IMR-90 (cell line): ENCODE measurements at regions not wholly inside any gene's neighbourhood (a gene's known extent, or its start where the extent isn't known, plus 50 kb on each side); places are given as distances from the start of the nearest gene placed in this dataset.

Experiments
- ATAC-seq: fragments of 200-7000 bp; cut with Tn5 transposase; 2 replicates; pipeline ENCODE4 v1.9.1; 2020; ENCODE audit warnings: low read depth, mild to moderate bottlenecking, moderate library complexity
- BruUV-seq: library from RNA; stranded (reverse); fragments of 400-500 nt; replicated peaks from 2 replicates; lab custom pipeline; 2021; lab: Mats Ljungman, UMichigan
- CTCF ChIA-PET: fragments of 300-600 bp; formaldehyde crosslinking; extraction: SDS; loops from one replicate; lab custom pipeline; 2021; ENCODE audit warnings: antibody characterized with exemption; lab: Yijun Ruan, JAX
- POLR2A ChIA-PET: fragments of 300-600 bp; sonication (Branson Sonifier 250); formaldehyde crosslinking; loops from one replicate; lab custom pipeline; 2022; ENCODE audit warnings: antibody characterized with exemption; ENCODE audit not compliant: unreplicated experiment; lab: Charles Lee
- DNase-seq: peaks from one replicate; pipeline ENCODE4 v3.0.0; 2013
- H2AFZ ChIP-seq: replicated peaks from 2 replicates; pipeline ENCODE3; 2013; ENCODE audit warnings: low read length, mild to moderate bottlenecking; ENCODE audit not compliant: poor library complexity
- H2AK5ac ChIP-seq: 2 replicates; pipeline ENCODE4 v1.6.1; 2013; ENCODE audit warnings: low read depth, low read length, inconsistent platforms
- H2AK9ac ChIP-seq: replicated peaks from 2 replicates; pipeline ENCODE3; 2013; ENCODE audit warnings: mild to moderate bottlenecking, low read depth, low read length, moderate library complexity; ENCODE audit not compliant: poor library complexity
- H2BK120ac ChIP-seq: 2 replicates; pipeline ENCODE4 v1.6.1; 2013; ENCODE audit warnings: low read depth, low read length, inconsistent platforms
- H2BK15ac ChIP-seq: 3 replicates; pipeline ENCODE4 v1.6.1; 2013; ENCODE audit warnings: low read depth, low read length, inconsistent platforms
- H2BK20ac ChIP-seq: 2 replicates; pipeline ENCODE4 v1.6.1; 2013; ENCODE audit warnings: low read depth, mild to moderate bottlenecking, inconsistent platforms, low read length, moderate library complexity
- H2BK5ac ChIP-seq: 2 replicates; pipeline ENCODE4 v1.6.1; 2013; ENCODE audit warnings: mild to moderate bottlenecking, low read depth, low read length, inconsistent platforms; ENCODE audit not compliant: poor library complexity, severe bottlenecking
- H3K14ac ChIP-seq: replicated peaks from 2 replicates; pipeline ENCODE4 v1.6.1; 2013; ENCODE audit warnings: low read depth, low read length, inconsistent platforms
- H3K18ac ChIP-seq: 2 replicates; pipeline ENCODE4 v1.6.1; 2013; ENCODE audit warnings: low read depth, low read length, control low read depth
- H3K23ac ChIP-seq: 2 replicates; pipeline ENCODE4 v1.6.1; 2013; ENCODE audit warnings: low read depth, low read length, inconsistent platforms
- H3K27ac ChIP-seq: 2 replicates; pipeline ENCODE4 v1.5.1; 2013; ENCODE audit warnings: mild to moderate bottlenecking, control low read depth, low read length; ENCODE audit not compliant: insufficient read depth
- H3K27me3 ChIP-seq: 2 replicates; pipeline ENCODE4 v1.6.1; 2013; ENCODE audit warnings: low read length; ENCODE audit not compliant: control insufficient read depth, insufficient read depth
- H3K36me3 ChIP-seq: 2 replicates; pipeline ENCODE4 v1.6.1; 2013; ENCODE audit warnings: low read length, mixed read lengths; ENCODE audit not compliant: control insufficient read depth, insufficient read depth
- H3K4ac ChIP-seq: 2 replicates; pipeline ENCODE4 v1.6.1; 2013; ENCODE audit warnings: low read depth, low read length, inconsistent platforms
- H3K4me1 ChIP-seq: 2 replicates; pipeline ENCODE4 v1.6.1; 2013; ENCODE audit warnings: low read length, mixed read lengths; ENCODE audit not compliant: control insufficient read depth, insufficient read depth
- H3K4me2 ChIP-seq: 2 replicates; pipeline ENCODE4 v1.6.1; 2013; ENCODE audit warnings: low read depth, mild to moderate bottlenecking, control low read depth, low read length, moderate library complexity
- H3K4me3 ChIP-seq: 2 replicates; pipeline ENCODE4 v1.5.1; 2013; ENCODE audit warnings: low read depth, mild to moderate bottlenecking, control low read depth, low read length, moderate library complexity; ENCODE audit not compliant: insufficient read depth
- H3K56ac ChIP-seq: 2 replicates; pipeline ENCODE4 v1.6.1; 2013; ENCODE audit warnings: low read length, inconsistent platforms; ENCODE audit not compliant: insufficient read depth; ENCODE audit errors: extremely low read depth
- H3K79me1 ChIP-seq, 2 experiments: 2 replicates each; pipeline ENCODE4 v1.6.1; 2013; ENCODE audit warnings: low read length in 2 of 2, inconsistent platforms in 1 of 2, low read depth in 1 of 2
- H3K9ac ChIP-seq: 2 replicates; pipeline ENCODE4 v1.6.1; 2013; ENCODE audit warnings: low read depth, low read length, control low read depth
- H3K9me1 ChIP-seq: 2 replicates; pipeline ENCODE4 v1.6.1; 2013; ENCODE audit warnings: low read length, inconsistent platforms; ENCODE audit not compliant: insufficient read depth
- H3K9me3 ChIP-seq: 2 replicates; pipeline ENCODE4 v1.6.1; 2013; ENCODE audit warnings: low read length; ENCODE audit not compliant: control insufficient read depth, insufficient read depth
- H4K20me1 ChIP-seq: 2 replicates; pipeline ENCODE4 v1.6.1; 2013; ENCODE audit warnings: low read length, inconsistent platforms; ENCODE audit not compliant: insufficient read depth
- H4K5ac ChIP-seq: 2 replicates; pipeline ENCODE4 v1.6.1; 2013; ENCODE audit warnings: mild to moderate bottlenecking, low read depth, low read length, control low read depth
- H4K8ac ChIP-seq, 2 experiments: 2 replicates each; pipeline ENCODE4 v1.6.1; 2013; ENCODE audit warnings: low read depth in 2 of 2, low read length in 2 of 2, control low read depth in 1 of 2, inconsistent platforms in 1 of 2
- H4K91ac ChIP-seq: 2 replicates; pipeline ENCODE4 v1.6.1; 2013; ENCODE audit warnings: low read depth, low read length, inconsistent platforms; ENCODE audit not compliant: insufficient read depth
- BHLHE40 ChIP-seq: fragments of 150-350 bp; IDR thresholded peaks from 2 replicates; pipeline ENCODE4 v1.6.1; 2016; ENCODE audit warnings: mild to moderate bottlenecking, low read depth, low read length
- CEBPB ChIP-seq: IDR thresholded peaks from 2 replicates; pipeline ENCODE4 v1.6.1; 2012; ENCODE audit warnings: low read depth, low read length, improper control_type of control experiment
- CHD1 ChIP-seq: IDR thresholded peaks from 2 replicates; pipeline ENCODE4 v1.6.1; 2012; ENCODE audit warnings: low read depth, low read length, improper control_type of control experiment
- FOS ChIP-seq: fragments of 150-350 bp; IDR thresholded peaks from 2 replicates; pipeline ENCODE4 v1.6.1; 2016; ENCODE audit warnings: low read depth, low read length
- MAFK ChIP-seq: IDR thresholded peaks from 2 replicates; pipeline ENCODE4 v1.6.1; 2012; ENCODE audit warnings: low read depth, low read length, improper control_type of control experiment
- MAZ ChIP-seq: IDR thresholded peaks from 2 replicates; pipeline ENCODE4 v1.6.1; 2012; ENCODE audit warnings: low read depth, mild to moderate bottlenecking, low read length, improper control_type of control experiment, moderate library complexity, borderline replicate concordance
- MXI1 ChIP-seq: IDR thresholded peaks from 2 replicates; pipeline ENCODE4 v1.6.1; 2012; ENCODE audit warnings: low read depth, mild to moderate bottlenecking, low read length, moderate library complexity, borderline replicate concordance
- POLR2A ChIP-seq: IDR thresholded peaks from 2 replicates; pipeline ENCODE4 v1.6.1; 2012; ENCODE audit warnings: mild to moderate bottlenecking, low read depth, low read length
- RAD21 ChIP-seq: IDR thresholded peaks from 2 replicates; pipeline ENCODE4 v1.6.1; 2012; ENCODE audit warnings: low read length, improper control_type of control experiment
- RCOR1 ChIP-seq: IDR thresholded peaks from 2 replicates; pipeline ENCODE4 v1.6.1; 2012; ENCODE audit warnings: mild to moderate bottlenecking, low read length, improper control_type of control experiment; ENCODE audit not compliant: insufficient replicate concordance
- SMC3 ChIP-seq: fragments of 150-350 bp; IDR thresholded peaks from 2 replicates; pipeline ENCODE4 v1.6.1; 2016; ENCODE audit warnings: low read depth, mild to moderate bottlenecking, antibody characterized with exemption, low read length, moderate library complexity
- WGBS, 2 experiments: methylation state at CpG; one replicate each; pipeline versions ENCODE4 v1.1.5 to v1.1.7; 2013; ENCODE audit warnings: missing lambda C conversion rate in 2 of 2; ENCODE audit not compliant: insufficient read length in 1 of 2; ENCODE audit errors: extremely low coverage in 2 of 2; 5-methylcytosine and 5-hydroxymethylcytosine counted together
- dilution Hi-C: fragments of 300-500 bp; cut with HindIII; formaldehyde crosslinking; loops from one replicate; pipeline ENCODE4 v1.14.3; 2018; ENCODE audit warnings: low sequenced_read_pairs; ENCODE audit not compliant: unreplicated experiment
- in situ Hi-C: fragments of 300-500 bp; cut with MboI; formaldehyde crosslinking; loops from 3 replicates; pipeline ENCODE4 v1.14.3; 2019; ENCODE audit warnings: low sequenced_read_pairs, inconsistent platforms, mixed read lengths
- intact Hi-C: fragments of 100-400 bp; cut with micrococcal nuclease; formaldehyde crosslinking; loops from 2 replicates; pipeline ENCODE4 v1.10.0; 2022
- TF ChIP-seq, protein P1 (sequence below): fragments of 150-350 bp; IDR thresholded peaks from 2 replicates; pipeline ENCODE4 v1.6.1; 2017; ENCODE audit warnings: mild to moderate bottlenecking, antibody characterized with exemption, low read length, low read depth

DNA sequence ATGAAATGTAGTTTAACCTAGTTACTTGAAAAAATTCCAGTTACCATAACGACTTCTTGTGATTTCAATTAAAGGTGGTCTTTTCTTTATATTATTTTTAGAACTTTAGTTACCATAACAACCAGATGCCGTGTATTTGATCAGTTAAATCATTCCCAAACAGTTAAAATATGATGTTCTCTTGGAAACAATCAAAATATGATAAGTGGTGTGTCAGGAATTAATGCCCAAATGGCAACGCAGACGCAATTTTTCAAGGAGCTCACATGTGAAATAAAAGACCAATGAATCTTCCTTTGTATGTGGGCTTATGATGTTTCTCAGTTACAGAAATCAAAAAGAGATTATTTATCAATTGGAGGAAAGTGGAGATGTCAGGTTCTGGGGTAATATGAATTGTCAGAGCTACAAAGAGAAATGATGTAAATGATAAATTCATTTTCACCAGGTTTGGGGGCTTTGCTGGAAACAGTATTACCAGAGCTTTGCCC is 189.1 kb upstream of the PARD3B start:
- intact Hi-C loops (no loop called here), dilution Hi-C loops (no loop called here), in situ Hi-C loops (no loop called here)
- no peak overlapping the region for H2BK120ac ChIP-seq
- H3K14ac ChIP-seq = no peak overlapping the region
- no peak overlapping the region for H3K4me3 ChIP-seq
- no peak overlapping the region for H2BK5ac ChIP-seq
- no peak overlapping the region for H4K8ac ChIP-seq
- no peak overlapping the region for H3K23ac ChIP-seq
- H3K9me1 ChIP-seq = no peaks in the 10 kb centered on the region
- no peaks in the 10 kb centered on the region for H3K9me3 ChIP-seq
- H3K4me1 ChIP-seq = no peaks in the 10 kb centered on the region
- H2AFZ ChIP-seq = no peak overlapping the region
- H4K20me1 ChIP-seq = no peaks in the 10 kb centered on the region
- H3K27me3 ChIP-seq = no peaks in the 10 kb centered on the region
- H3K56ac ChIP-seq = no peak overlapping the region
- no peak overlapping the region for H3K18ac ChIP-seq
- H3K36me3 ChIP-seq = no peaks in the 10 kb centered on the region
- TF ChIP-seq SMC3 = no peak
- TF ChIP-seq BHLHE40 = no peak
- TF ChIP-seq, protein P1, sequence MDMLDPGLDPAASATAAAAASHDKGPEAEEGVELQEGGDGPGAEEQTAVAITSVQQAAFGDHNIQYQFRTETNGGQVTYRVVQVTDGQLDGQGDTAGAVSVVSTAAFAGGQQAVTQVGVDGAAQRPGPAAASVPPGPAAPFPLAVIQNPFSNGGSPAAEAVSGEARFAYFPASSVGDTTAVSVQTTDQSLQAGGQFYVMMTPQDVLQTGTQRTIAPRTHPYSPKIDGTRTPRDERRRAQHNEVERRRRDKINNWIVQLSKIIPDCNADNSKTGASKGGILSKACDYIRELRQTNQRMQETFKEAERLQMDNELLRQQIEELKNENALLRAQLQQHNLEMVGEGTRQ = no peak
- no peak for TF ChIP-seq POLR2A
- no peak for TF ChIP-seq CHD1
- no peak for TF ChIP-seq RCOR1
- TF ChIP-seq MAFK = no peak
- TF ChIP-seq MAZ = no peak
- no peak for TF ChIP-seq MXI1
- TF ChIP-seq FOS = no peak
- no peak for TF ChIP-seq RAD21
- TF ChIP-seq CEBPB = no peak
- H3K4ac ChIP-seq = no peak overlapping the region
- WGBS, 2 experiments = no CpG with 5 or more reads among the region's 4 CpGs
- CTCF ChIA-PET = interaction anchor here (0.6 to 0.9 kb wide), 2 partner anchors 12 to 892 kb away, joined by 3 to 4 read pairs; no protein-coding TSS in a partner anchor
- no peak overlapping the region for H3K4me2 ChIP-seq
- no peak overlapping the region for H4K5ac ChIP-seq
- no peaks in the 10 kb centered on the region for H3K79me1 ChIP-seq
- H2AK9ac ChIP-seq = no peak overlapping the region
- H2BK20ac ChIP-seq = no peak overlapping the region
- H4K91ac ChIP-seq = no peak overlapping the region
- H2AK5ac ChIP-seq = no peak overlapping the region
- POLR2A ChIA-PET = no interaction called here
- no peak overlapping the region for H3K27ac ChIP-seq
- H3K9ac ChIP-seq = no peak overlapping the region
- no peak for DNase-seq
- BruUV-seq = no TSS peak
- ATAC-seq = no peak
- no peak overlapping the region for H2BK15ac ChIP-seq
